GM10248 (cell line): ENCODE measurements at regions not wholly inside any gene's neighbourhood (a gene's known extent, or its start where the extent isn't known, plus 50 kb on each side); places are given as distances from the start of the nearest gene placed in this dataset.
"Not testable (repeated sequence)": the region's sequence is repeated elsewhere in the genome, so short reads cannot be mapped to it uniquely, and the experiment has no call there.

Source experiments
- CTCF ChIA-PET: fragments of 300-600 bp; sonication (Branson Sonifier 250); formaldehyde crosslinking; extraction: SDS; loops from one replicate; lab custom pipeline; 2021; ENCODE audit warnings: antibody characterized with exemption; lab: Yijun Ruan, JAX
- POLR2A ChIA-PET: fragments of 350-650 bp; sonication (Branson Sonifier 250); formaldehyde crosslinking; extraction: SDS; loops from one replicate; lab custom pipeline; 2020; ENCODE audit warnings: antibody characterized with exemption; lab: Yijun Ruan, JAX
- DNase-seq: peaks from one replicate; pipeline ENCODE4 v3.0.0; 2012; ENCODE audit errors: extremely low spot score
- TF ChIP-seq, protein P1 (sequence below): IDR thresholded peaks from 2 replicates; pipeline ENCODE4 v1.5.1; 2012; ENCODE audit warnings: mild to moderate bottlenecking, low read depth; ENCODE audit errors: extremely low read depth, missing control alignments, control extremely low read depth

DNA sequence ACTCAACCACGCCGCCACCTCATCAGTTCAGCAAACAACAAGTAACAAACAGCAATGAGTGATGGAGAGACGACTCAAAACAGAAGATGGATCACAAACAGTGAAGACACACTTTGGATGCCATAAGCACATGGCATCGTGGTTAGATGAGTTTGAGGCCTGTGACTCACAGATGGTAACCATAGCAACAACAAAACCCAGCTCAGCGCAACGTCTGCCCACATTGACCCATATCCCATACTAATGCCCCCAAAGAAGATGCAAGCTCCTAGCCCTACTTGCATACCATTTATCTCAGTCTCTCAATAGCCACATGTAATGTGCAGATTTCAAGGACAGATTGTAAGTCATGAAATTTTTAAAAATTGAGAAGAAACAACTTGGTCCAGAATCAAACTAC, 1322.3 kb upstream of the TMEM132C start:
- ChIA-PET CTCF (no interaction called here), POLR2A (no interaction called here)
- DNase-seq: no peak
- TF ChIP-seq, protein P1, sequence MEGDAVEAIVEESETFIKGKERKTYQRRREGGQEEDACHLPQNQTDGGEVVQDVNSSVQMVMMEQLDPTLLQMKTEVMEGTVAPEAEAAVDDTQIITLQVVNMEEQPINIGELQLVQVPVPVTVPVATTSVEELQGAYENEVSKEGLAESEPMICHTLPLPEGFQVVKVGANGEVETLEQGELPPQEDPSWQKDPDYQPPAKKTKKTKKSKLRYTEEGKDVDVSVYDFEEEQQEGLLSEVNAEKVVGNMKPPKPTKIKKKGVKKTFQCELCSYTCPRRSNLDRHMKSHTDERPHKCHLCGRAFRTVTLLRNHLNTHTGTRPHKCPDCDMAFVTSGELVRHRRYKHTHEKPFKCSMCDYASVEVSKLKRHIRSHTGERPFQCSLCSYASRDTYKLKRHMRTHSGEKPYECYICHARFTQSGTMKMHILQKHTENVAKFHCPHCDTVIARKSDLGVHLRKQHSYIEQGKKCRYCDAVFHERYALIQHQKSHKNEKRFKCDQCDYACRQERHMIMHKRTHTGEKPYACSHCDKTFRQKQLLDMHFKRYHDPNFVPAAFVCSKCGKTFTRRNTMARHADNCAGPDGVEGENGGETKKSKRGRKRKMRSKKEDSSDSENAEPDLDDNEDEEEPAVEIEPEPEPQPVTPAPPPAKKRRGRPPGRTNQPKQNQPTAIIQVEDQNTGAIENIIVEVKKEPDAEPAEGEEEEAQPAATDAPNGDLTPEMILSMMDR: no peak

DNA sequence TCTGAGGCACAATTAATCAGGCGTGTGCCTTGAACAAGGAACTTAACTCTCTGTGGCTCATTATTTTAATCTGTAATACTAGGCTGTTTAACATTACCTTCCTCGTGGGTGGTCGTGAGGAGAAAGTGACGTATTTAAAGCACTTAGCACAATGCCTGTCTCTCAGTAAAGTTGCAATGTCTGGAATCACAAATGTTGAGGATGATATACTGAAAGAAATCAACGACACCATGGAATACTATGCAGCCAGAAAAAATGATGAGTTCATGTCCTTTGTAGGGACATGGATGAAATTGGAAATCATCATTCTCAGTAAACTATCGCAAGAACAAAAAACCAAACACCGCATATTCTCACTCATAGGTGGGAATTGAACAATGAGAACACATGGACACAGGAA, 1320.0 kb upstream of the TMEM132C start:
- CTCF ChIA-PET, DNase-seq, POLR2A ChIA-PET: not testable (repeated sequence)

DNA sequence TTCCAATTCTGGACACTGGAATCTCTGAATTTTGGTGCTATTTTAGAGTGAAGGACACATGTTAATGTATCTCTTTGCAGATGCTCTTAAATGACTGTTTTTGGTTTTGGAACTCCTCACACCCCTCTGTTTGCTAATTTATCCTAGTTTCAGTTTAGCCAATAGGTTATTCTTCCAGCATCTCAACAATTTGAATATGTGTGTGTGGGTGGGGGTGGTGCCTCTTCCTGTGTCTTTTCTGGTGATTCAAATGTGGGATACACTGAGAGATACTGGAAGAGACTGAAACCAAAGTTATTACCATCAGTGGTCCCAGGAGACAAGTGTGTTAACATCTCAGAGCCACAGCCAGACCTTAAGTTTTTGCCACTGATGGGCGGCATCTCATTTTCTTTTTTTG, 1317.4 kb upstream of the TMEM132C start:
- TF ChIP-seq, protein P1: no peak
- POLR2A ChIA-PET: no interaction called here
- CTCF ChIA-PET: interaction anchor here (0.8 kb wide), 1 partner anchor 8 kb away, joined by 4 read pairs; no protein-coding TSS in a partner anchor
- no peak for DNase-seq

DNA sequence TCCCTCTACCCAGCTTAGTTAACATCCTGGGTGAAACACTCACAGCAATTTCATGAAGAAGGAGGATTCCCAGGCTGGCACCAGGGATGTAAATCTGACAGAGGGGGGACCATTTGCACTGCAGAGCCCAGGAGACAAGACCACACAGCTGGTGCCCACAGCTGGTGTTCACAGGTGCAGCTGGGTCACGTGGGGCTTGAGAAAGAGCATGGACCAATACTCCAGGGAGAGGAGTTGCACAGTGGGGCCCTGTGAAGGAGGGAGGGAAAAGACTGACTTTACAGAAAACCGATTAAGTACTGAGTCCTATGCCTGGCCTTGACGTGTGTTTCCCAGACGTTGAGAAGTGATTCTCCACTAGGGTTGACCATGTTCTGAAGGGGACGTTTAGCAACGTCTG, 1316.7 kb upstream of the TMEM132C start:
- CTCF ChIA-PET: no interaction called here
- DNase-seq: no peak
- TF ChIP-seq, protein P1: no peak
- POLR2A ChIA-PET: no interaction called here

DNA sequence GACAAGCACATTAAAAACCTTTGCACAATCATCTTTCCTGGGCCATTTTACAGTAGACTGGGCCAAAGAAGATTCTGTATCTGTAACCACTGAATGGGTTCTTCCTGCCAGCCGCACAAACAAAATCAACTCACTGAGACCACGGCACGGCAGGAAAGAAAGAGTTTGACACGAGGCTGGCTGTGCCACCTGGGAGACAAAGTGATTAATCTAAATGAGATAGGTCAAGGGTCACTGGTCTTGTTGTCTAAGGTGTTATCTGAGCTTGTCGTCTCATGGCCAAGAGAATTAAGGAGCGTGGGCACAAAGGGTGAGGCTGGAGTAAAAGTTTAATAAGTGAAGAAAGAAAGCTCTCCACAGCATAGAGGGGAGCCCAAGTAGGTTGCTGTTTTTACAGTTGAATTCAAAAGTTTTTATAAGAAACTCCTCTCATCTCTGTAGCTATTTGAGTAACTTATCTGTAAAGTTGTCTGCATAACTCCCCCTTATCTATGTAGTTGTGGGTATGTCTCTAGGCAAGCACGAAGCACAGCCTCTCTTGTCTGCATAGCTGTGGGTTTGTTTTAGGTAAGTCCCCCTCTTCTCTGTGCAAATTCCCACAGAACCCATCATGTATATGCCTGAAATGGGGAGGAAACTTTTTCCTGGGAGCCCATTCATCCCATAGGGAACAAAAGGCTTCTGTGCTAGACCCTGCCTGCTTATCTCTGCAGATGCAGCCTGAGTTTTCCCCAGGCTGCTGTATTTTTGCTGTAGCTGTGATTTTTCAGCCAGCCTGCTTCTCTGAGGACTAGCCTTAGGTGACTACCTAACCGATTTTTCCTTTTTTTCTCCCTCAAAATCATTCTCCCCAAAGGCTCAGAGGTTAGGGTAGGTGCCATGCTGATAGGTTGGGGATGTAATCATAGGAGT, 1314.6 kb upstream of the TMEM132C start:
- TF ChIP-seq, protein P1: no peak
- CTCF ChIA-PET: no interaction called here
- POLR2A ChIA-PET: no interaction called here
- DNase-seq: no peak

DNA sequence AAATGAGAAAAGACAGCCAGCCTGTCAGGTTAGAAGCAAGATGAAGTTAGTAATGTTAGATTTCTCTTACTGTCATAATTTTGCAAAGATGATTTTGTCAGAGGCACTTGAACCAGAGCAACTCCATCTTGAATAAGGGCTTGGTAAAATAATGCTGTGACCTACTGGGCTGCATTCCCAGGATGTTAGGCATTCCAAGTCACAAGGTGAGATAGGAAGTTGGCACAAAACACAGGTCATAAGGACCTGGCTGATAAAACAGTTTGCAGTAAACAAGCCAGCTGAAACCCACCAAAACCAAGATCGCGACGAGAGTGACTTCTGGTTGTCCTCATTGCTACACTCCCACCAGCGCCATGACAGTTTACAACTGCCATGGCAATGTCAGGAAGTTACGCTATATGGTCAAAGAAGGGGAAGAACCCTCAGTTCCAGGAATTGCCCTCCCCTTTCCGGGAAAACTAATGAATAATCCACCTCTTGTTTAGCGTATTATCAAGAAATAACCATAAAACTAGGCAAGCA, 1313.5 kb upstream of the TMEM132C start:
- ChIA-PET POLR2A (no interaction called here), CTCF (no interaction called here)
- TF ChIP-seq, protein P1: no peak
- no peak for DNase-seq

DNA sequence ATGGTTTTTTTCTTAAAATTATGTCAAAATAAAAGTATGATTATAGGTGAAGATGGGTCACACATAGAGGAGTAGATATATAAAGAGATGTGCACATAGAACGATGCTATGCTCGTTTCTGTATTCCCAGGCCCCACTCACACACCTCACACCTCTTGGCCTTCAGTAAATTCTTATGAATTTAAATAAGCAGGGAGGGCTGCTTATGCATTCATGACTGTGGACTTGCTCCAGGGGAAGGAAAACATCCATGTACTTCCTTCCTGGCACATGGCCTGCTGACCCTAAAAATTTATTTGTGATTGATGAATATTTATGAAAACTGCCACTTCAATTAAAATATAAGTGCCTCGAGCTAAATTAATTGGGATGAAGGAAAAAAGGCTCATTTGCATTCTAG, 1306.7 kb upstream of the TMEM132C start:
- TF ChIP-seq, protein P1: no peak
- POLR2A ChIA-PET: no interaction called here
- DNase-seq: no peak
- CTCF ChIA-PET: no interaction called here
